Mesendoderm (in vitro differentiated cells): ENCODE measurements at regions not wholly inside any gene's neighbourhood (a gene's known extent, or its start where the extent isn't known, plus 50 kb on each side); places are given as distances from the start of the nearest gene placed in this dataset.
A peak's percentile ranks its signal among the peaks of the same experiment; 100 is the strongest.
"Not testable (repeated sequence)": the region's sequence is repeated elsewhere in the genome, so short reads cannot be mapped to it uniquely, and the experiment has no call there.

Source experiments
- DNase-seq: peaks from one replicate; pipeline ENCODE4 v3.0.0; 2013
- H2AK5ac ChIP-seq: 2 replicates; pipeline ENCODE4 v1.6.1; 2013; ENCODE audit warnings: low read length, inconsistent platforms
- H2BK120ac ChIP-seq: 2 replicates; pipeline ENCODE4 v1.6.1; 2013; ENCODE audit warnings: low read depth, mild to moderate bottlenecking, low read length, moderate library complexity, mixed read lengths
- H2BK15ac ChIP-seq: replicated peaks from 2 replicates; pipeline ENCODE4 v1.6.1; 2013; ENCODE audit warnings: low read depth, mild to moderate bottlenecking, moderate library complexity
- H2BK5ac ChIP-seq: 2 replicates; pipeline ENCODE4 v1.6.1; 2013; ENCODE audit warnings: low read length, inconsistent platforms
- H3K18ac ChIP-seq: 2 replicates; pipeline ENCODE4 v1.6.1; 2013; ENCODE audit warnings: mild to moderate bottlenecking, low read length, mixed read lengths
- H3K23ac ChIP-seq: one replicate; pipeline ENCODE4 v1.6.1; 2013; ENCODE audit warnings: low read length
- H3K27ac ChIP-seq: 2 replicates; pipeline ENCODE4 v1.5.1; 2013; ENCODE audit warnings: low read depth, mild to moderate bottlenecking, inconsistent platforms, low read length, moderate library complexity
- H3K27me3 ChIP-seq: 2 replicates; pipeline ENCODE4 v1.6.1; 2013; ENCODE audit warnings: low read length, control low read depth, mild to moderate bottlenecking, inconsistent platforms; ENCODE audit not compliant: insufficient read depth, poor library complexity
- H3K36me3 ChIP-seq: 2 replicates; pipeline ENCODE4 v1.6.1; 2013; ENCODE audit warnings: low read length, inconsistent platforms; ENCODE audit not compliant: control insufficient read depth, insufficient read depth
- H3K4ac ChIP-seq: one replicate; pipeline ENCODE4 v1.6.1; 2013; ENCODE audit warnings: low read depth, mild to moderate bottlenecking, low read length, moderate library complexity
- H3K4me1 ChIP-seq: 2 replicates; pipeline ENCODE4 v1.6.1; 2013; ENCODE audit warnings: low read depth, low read length, inconsistent platforms; ENCODE audit not compliant: control insufficient read depth
- H3K4me2 ChIP-seq: 2 replicates; pipeline ENCODE4 v1.6.1; 2013; ENCODE audit warnings: low read length
- H3K4me3 ChIP-seq: 2 replicates; pipeline ENCODE4 v1.5.1; 2013; ENCODE audit warnings: mild to moderate bottlenecking, low read length
- H3K56ac ChIP-seq: one replicate; pipeline ENCODE4 v1.6.1; 2013; ENCODE audit warnings: low read length
- H3K79me1 ChIP-seq: 2 replicates; pipeline ENCODE4 v1.6.1; 2013; ENCODE audit warnings: low read length, inconsistent platforms
- H3K79me2 ChIP-seq: 2 replicates; pipeline ENCODE4 v1.6.1; 2013; ENCODE audit warnings: mild to moderate bottlenecking, low read length; ENCODE audit not compliant: control insufficient read depth, insufficient read depth
- H3K9ac ChIP-seq: 2 replicates; pipeline ENCODE4 v1.6.1; 2013; ENCODE audit warnings: low read length, inconsistent platforms
- H4K5ac ChIP-seq: one replicate; pipeline ENCODE4 v1.6.1; 2013; ENCODE audit warnings: low read length
- H4K8ac ChIP-seq: one replicate; pipeline ENCODE4 v1.6.1; 2013; ENCODE audit warnings: low read depth, mild to moderate bottlenecking, control low read depth, low read length, moderate library complexity
- WGBS: extraction: QIAGEN DNeasy Blood & Tissue Kit; methylation state at CpG from one replicate; pipeline ENCODE4 v1.1.7; 2013; ENCODE audit warnings: low lambda C conversion rate, missing lambda C conversion rate; ENCODE audit not compliant: insufficient coverage; ENCODE audit errors: extremely low coverage; 5-methylcytosine and 5-hydroxymethylcytosine counted together

DNA sequence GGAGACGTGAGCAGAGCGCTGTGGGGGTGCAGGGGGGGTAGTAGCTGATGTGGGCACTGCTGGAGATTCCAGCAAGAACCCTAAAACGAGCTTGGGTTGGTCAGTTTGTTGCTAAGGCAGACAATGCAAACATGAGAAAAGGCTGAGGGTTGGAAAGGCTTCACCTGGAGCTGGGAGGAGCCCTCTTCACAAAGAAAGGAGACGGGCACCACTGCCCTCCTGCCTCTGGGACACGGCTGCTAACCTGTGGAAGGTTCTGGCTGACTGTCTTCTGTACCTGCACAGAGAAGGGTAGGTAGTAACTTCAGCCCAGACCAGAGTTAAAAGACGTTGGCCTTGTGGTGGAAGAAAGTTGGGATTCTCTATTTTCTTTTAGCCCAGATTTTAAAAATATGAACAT is 108.7 kb downstream of the SUCLA2 start:
- no peaks in the 10 kb centered on the region for H3K27me3 ChIP-seq
- no peak overlapping the region for H2BK5ac ChIP-seq
- no peak for DNase-seq
- H3K56ac ChIP-seq = no peak overlapping the region
- no peak overlapping the region for H3K18ac ChIP-seq
- H3K27ac ChIP-seq = no peak overlapping the region
- H3K79me1 ChIP-seq = no peaks in the 10 kb centered on the region
- no peak overlapping the region for H2BK120ac ChIP-seq
- H4K8ac ChIP-seq = no peak overlapping the region
- no peaks in the 10 kb centered on the region for H3K36me3 ChIP-seq
- no peaks in the 10 kb centered on the region for H3K79me2 ChIP-seq
- peaks cover 2% of the 10 kb centered on the region for H3K4me1 ChIP-seq
- no CpG with 5 or more reads among the region's 6 CpGs for WGBS
- H3K23ac ChIP-seq = no peak overlapping the region
- H2AK5ac ChIP-seq = no peak overlapping the region
- no peak overlapping the region for H3K4me3 ChIP-seq
- H4K5ac ChIP-seq = no peak overlapping the region
- no peak overlapping the region for H3K9ac ChIP-seq
- no peak overlapping the region for H3K4me2 ChIP-seq
- no peak overlapping the region for H3K4ac ChIP-seq
- no peak overlapping the region for H2BK15ac ChIP-seq

DNA sequence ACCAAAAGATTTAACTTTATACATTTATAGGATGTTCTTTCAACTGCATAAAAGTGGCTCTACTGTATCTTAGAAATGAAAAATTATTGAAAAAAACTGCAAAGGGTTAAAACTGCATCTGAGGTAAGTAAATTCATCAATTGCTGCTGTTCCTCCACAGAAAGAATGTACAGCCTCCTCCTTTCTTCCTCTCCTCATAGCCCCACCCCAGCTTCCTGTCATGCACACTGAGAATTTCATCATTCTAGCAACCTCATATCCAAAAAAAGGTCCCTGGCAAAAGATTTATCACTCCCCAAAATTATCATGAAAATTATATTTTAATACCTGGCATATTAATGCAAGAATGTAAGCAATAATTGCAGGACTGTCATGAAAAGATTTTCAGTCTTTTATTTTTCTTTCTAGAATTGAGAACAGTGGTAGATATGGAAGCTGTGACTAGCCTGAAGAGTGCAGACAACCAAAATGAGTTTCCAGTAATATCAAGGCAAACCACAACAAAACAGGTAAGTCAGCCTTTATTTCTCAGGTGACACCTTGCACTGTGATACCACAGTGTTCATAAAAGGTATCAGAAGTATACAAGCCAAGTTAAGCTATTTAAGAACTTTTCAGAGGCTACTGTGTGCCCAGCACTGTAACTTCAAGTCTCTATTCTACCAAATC is 110.8 kb downstream of the SUCLA2 start:
- no peak for DNase-seq
- Histone ChIP-seq H3K4me3 (no peak overlapping the region), H3K79me2 (no peaks in the 10 kb centered on the region), H3K36me3 (no peaks in the 10 kb centered on the region), H2BK5ac (no peak overlapping the region), H3K4ac (no peak overlapping the region), H3K18ac (no peak overlapping the region), H3K4me1 (no peaks in the 10 kb centered on the region), H3K9ac (no peak overlapping the region), H4K5ac (no peak overlapping the region), H3K27ac (no peak overlapping the region), H2BK120ac (no peak overlapping the region), H3K79me1 (no peaks in the 10 kb centered on the region), H3K23ac (no peak overlapping the region), H2AK5ac (no peak overlapping the region), H3K27me3 (no peaks in the 10 kb centered on the region), H3K4me2 (no peak overlapping the region), H4K8ac (no peak overlapping the region), H3K56ac (no peak overlapping the region), H2BK15ac (no peak overlapping the region)

- no peaks in the 10 kb centered on the region for H3K79me2 ChIP-seq
- H3K4me1 ChIP-seq = no peaks in the 10 kb centered on the region
- H3K79me1 ChIP-seq = no peaks in the 10 kb centered on the region
- H3K27ac ChIP-seq = no peak overlapping the region
- H2AK5ac ChIP-seq = no peak overlapping the region
- H4K8ac ChIP-seq = no peak overlapping the region
- H3K4me3 ChIP-seq = no peak overlapping the region
- no peak overlapping the region for H3K4ac ChIP-seq
- DNase-seq = peak; percentile 26
- no peak overlapping the region for H4K5ac ChIP-seq
- no peaks in the 10 kb centered on the region for H3K36me3 ChIP-seq
- H3K9ac ChIP-seq = no peak overlapping the region
- no peak overlapping the region for H2BK5ac ChIP-seq
- no peaks in the 10 kb centered on the region for H3K27me3 ChIP-seq
- no peak overlapping the region for H3K18ac ChIP-seq
- no peak overlapping the region for H3K4me2 ChIP-seq
- no peak overlapping the region for H2BK15ac ChIP-seq
- no peak overlapping the region for H3K23ac ChIP-seq
- H3K56ac ChIP-seq = no peak overlapping the region
- WGBS = no CpG with 5 or more reads among the region's 4 CpGs
- no peak overlapping the region for H2BK120ac ChIP-seq
Observed at GRCh38 chr13:47886314-47886713, 114.8 kb downstream of the SUCLA2 start.

DNA sequence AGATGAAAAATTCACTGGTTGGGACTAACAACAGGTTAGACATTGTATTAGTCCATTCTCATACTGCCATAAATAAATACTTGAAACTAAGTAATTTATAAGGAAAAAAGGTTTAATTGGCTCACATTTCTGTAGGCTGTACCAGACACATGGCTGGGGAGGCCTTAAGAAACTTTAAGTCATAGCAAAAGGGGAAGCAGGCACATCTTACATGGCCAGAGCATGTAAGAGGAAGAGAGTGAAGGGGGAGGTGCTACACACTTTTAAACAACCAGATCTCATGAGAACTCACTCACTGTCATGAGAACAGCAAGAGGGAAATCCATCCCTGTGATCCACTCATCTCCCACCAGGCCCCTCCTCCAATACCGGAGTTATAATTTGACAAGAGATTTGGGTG is 125.9 kb downstream of the SUCLA2 start:
- Histone ChIP-seq H3K4me2 (no peak overlapping the region), H3K18ac (no peak overlapping the region), H3K9ac (no peak overlapping the region), H2BK120ac (no peak overlapping the region), H3K4me3 (no peak overlapping the region), H4K8ac (no peak overlapping the region), H3K4me1 (no peaks in the 10 kb centered on the region), H3K23ac (no peak overlapping the region), H3K36me3 (no peaks in the 10 kb centered on the region), H3K79me1 (no peaks in the 10 kb centered on the region), H3K4ac (no peak overlapping the region), H2BK15ac (no peak overlapping the region), H4K5ac (no peak overlapping the region), H3K27me3 (no peaks in the 10 kb centered on the region), H3K56ac (no peak overlapping the region), H2BK5ac (no peak overlapping the region), H2AK5ac (no peak overlapping the region), H3K27ac (no peak overlapping the region), H3K79me2 (no peaks in the 10 kb centered on the region)
- DNase-seq = no peak
- no CpG with 5 or more reads among the region's 1 CpG for WGBS

- H3K4me3 ChIP-seq, H2BK120ac ChIP-seq, H3K9ac ChIP-seq, H3K23ac ChIP-seq, H2AK5ac ChIP-seq, H2BK15ac ChIP-seq, H3K27me3 ChIP-seq, H2BK5ac ChIP-seq, H3K4me2 ChIP-seq, H3K4me1 ChIP-seq, DNase-seq, H3K79me2 ChIP-seq, H3K18ac ChIP-seq, H3K4ac ChIP-seq, H3K36me3 ChIP-seq, H3K56ac ChIP-seq, H3K27ac ChIP-seq, H3K79me1 ChIP-seq, H4K5ac ChIP-seq, H4K8ac ChIP-seq: not testable (repeated sequence)
Observed at GRCh38 chr13:47873987-47874386, 127.1 kb downstream of the SUCLA2 start.

GRCh38 chr13:47873319-47873718 is 127.8 kb downstream of the SUCLA2 start:
- not testable (repeated sequence) for H2BK15ac ChIP-seq, H2BK5ac ChIP-seq, DNase-seq, H3K79me2 ChIP-seq, H3K4me2 ChIP-seq, H3K27ac ChIP-seq, H4K8ac ChIP-seq, H2BK120ac ChIP-seq, H3K56ac ChIP-seq, H3K36me3 ChIP-seq, H3K18ac ChIP-seq, H3K9ac ChIP-seq, H3K4me3 ChIP-seq, H3K79me1 ChIP-seq, H2AK5ac ChIP-seq, H4K5ac ChIP-seq, H3K23ac ChIP-seq, H3K27me3 ChIP-seq, H3K4me1 ChIP-seq, H3K4ac ChIP-seq
- no CpG with 5 or more reads among the region's 1 CpG for WGBS
